ENCODE measurements at regions not wholly inside any gene's neighbourhood (a gene's known extent, or its start where the extent isn't known, plus 50 kb on each side); places are given as distances from the start of the nearest gene placed in this dataset.

- H3K9me3 ChIP-seq (ENCODE audit: low read length), result no peaks in the 10 kb centered on the region
- POLR2A ChIA-PET, result no interaction called here
- Mint-ChIP-seq H3K27ac (no peak overlapping the region), H3K4me3 (no peak overlapping the region), H3K9me3 (peaks cover 0 to 1% (median 0%) of the 10 kb centered on the region in 5 donors), H3K27me3 (peaks cover 23 to 29% of the 10 kb centered on the region in 2 donors), H3K36me3 (no peaks in the 10 kb centered on the region), H3K4me1 (no peaks in the 10 kb centered on the region)
- no peak overlapping the region for H3K27ac ChIP-seq (ENCODE audit: low read depth, low read length)
- no peaks in the 10 kb centered on the region for H3K36me3 ChIP-seq (ENCODE audit: insufficient read depth, low read length)
- DNase-seq, result no peak
- H3K4me1 ChIP-seq (ENCODE audit: insufficient read depth, low read length), result no peaks in the 10 kb centered on the region
- CTCF ChIA-PET, result no interaction called here
- H3K4me3 ChIP-seq (ENCODE audit: low read length), result no peak overlapping the region
- H3K27me3 ChIP-seq (ENCODE audit: insufficient read depth, low read length, poor library complexity, severe bottlenecking), result no peaks in the 10 kb centered on the region
Observed at GRCh38 chr6:109892451-109893435, 85.4 kb upstream of the GPR6 start.

GRCh38 chr6:109893606-109894005, 84.5 kb upstream of the GPR6 start:
- Histone ChIP-seq H3K4me3 (ENCODE audit: low read length) (no peak overlapping the region), H3K4me1 (ENCODE audit: insufficient read depth, low read length) (no peaks in the 10 kb centered on the region), H3K9me3 (ENCODE audit: low read length) (no peaks in the 10 kb centered on the region), H3K36me3 (ENCODE audit: insufficient read depth, low read length) (no peaks in the 10 kb centered on the region), H3K27me3 (ENCODE audit: insufficient read depth, low read length, poor library complexity, severe bottlenecking) (no peaks in the 10 kb centered on the region), H3K27ac (ENCODE audit: low read depth, low read length) (no peak overlapping the region)
- CTCF ChIA-PET, result no interaction called here
- H3K36me3 Mint-ChIP-seq, result no peaks in the 10 kb centered on the region
- POLR2A ChIA-PET, result no interaction called here
- H3K27ac Mint-ChIP-seq, result no peak overlapping the region
- peaks cover 0 to 1% (median 0%) of the 10 kb centered on the region in 5 donors for H3K9me3 Mint-ChIP-seq
- H3K4me1 Mint-ChIP-seq, result no peaks in the 10 kb centered on the region
- no peak for DNase-seq
- H3K4me3 Mint-ChIP-seq, result no peak overlapping the region
- H3K27me3 Mint-ChIP-seq, result peaks cover 22 to 32% of the 10 kb centered on the region in 2 donors

GRCh38 chr6:109894181-109894580, 83.9 kb upstream of the GPR6 start:
- H3K9me3 Mint-ChIP-seq, result peaks cover 0 to 1% (median 0%) of the 10 kb centered on the region in 5 donors
- H3K9me3 ChIP-seq (ENCODE audit: low read length), result no peaks in the 10 kb centered on the region
- no peaks in the 10 kb centered on the region for H3K4me1 ChIP-seq (ENCODE audit: insufficient read depth, low read length)
- peaks cover 22 to 35% of the 10 kb centered on the region in 2 donors for H3K27me3 Mint-ChIP-seq
- H3K27ac Mint-ChIP-seq, result peak overlapping the region in 1 of 8 donors; percentile 9
- no peaks in the 10 kb centered on the region for H3K27me3 ChIP-seq (ENCODE audit: insufficient read depth, low read length, poor library complexity, severe bottlenecking)
- no peak overlapping the region for H3K4me3 ChIP-seq (ENCODE audit: low read length)
- DNase-seq, result no peak
- ChIA-PET CTCF (no interaction called here), POLR2A (no interaction called here)
- H3K27ac ChIP-seq (ENCODE audit: low read depth, low read length), result no peak overlapping the region
- H3K36me3 Mint-ChIP-seq, result no peaks in the 10 kb centered on the region
- H3K4me3 Mint-ChIP-seq, result no peak overlapping the region
- H3K4me1 Mint-ChIP-seq, result no peaks in the 10 kb centered on the region
- H3K36me3 ChIP-seq (ENCODE audit: insufficient read depth, low read length), result no peaks in the 10 kb centered on the region

- H3K4me1 Mint-ChIP-seq, result no peaks in the 10 kb centered on the region
- Histone ChIP-seq H3K27me3 (ENCODE audit: insufficient read depth, low read length, poor library complexity, severe bottlenecking) (peaks cover 5% of the 10 kb centered on the region), H3K4me3 (ENCODE audit: low read length) (no peak overlapping the region), H3K27ac (ENCODE audit: low read depth, low read length) (no peak overlapping the region), H3K36me3 (ENCODE audit: insufficient read depth, low read length) (no peaks in the 10 kb centered on the region), H3K9me3 (ENCODE audit: low read length) (no peaks in the 10 kb centered on the region), H3K4me1 (ENCODE audit: insufficient read depth, low read length) (no peaks in the 10 kb centered on the region)
- ChIA-PET CTCF (no interaction called here), POLR2A (no interaction called here)
- H3K27ac Mint-ChIP-seq, result no peak overlapping the region
- DNase-seq, result no peak
- no peaks in the 10 kb centered on the region for H3K36me3 Mint-ChIP-seq
- peaks cover 19 to 40% of the 10 kb centered on the region in 2 donors for H3K27me3 Mint-ChIP-seq
- peaks cover 0 to 1% (median 0%) of the 10 kb centered on the region in 5 donors for H3K9me3 Mint-ChIP-seq
- no peak overlapping the region for H3K4me3 Mint-ChIP-seq
Observed at GRCh38 chr6:109896341-109896740, 81.8 kb upstream of the GPR6 start.

- ChIA-PET POLR2A (no interaction called here), CTCF (no interaction called here)
- H3K9me3 Mint-ChIP-seq, result peaks cover 0 to 1% (median 0%) of the 10 kb centered on the region in 5 donors
- peak overlapping the region in 1 of 8 donors; percentile 20 for H3K27ac Mint-ChIP-seq
- no peak overlapping the region for H3K4me3 Mint-ChIP-seq
- no peaks in the 10 kb centered on the region for H3K9me3 ChIP-seq (ENCODE audit: low read length)
- no peaks in the 10 kb centered on the region for H3K36me3 ChIP-seq (ENCODE audit: insufficient read depth, low read length)
- DNase-seq, result no peak
- peaks cover 5% of the 10 kb centered on the region for H3K27me3 ChIP-seq (ENCODE audit: insufficient read depth, low read length, poor library complexity, severe bottlenecking)
- H3K4me3 ChIP-seq (ENCODE audit: low read length), result no peak overlapping the region
- H3K27ac ChIP-seq (ENCODE audit: low read depth, low read length), result no peak overlapping the region
- H3K27me3 Mint-ChIP-seq, result peaks cover 15 to 40% of the 10 kb centered on the region in 2 donors
- H3K4me1 Mint-ChIP-seq, result no peaks in the 10 kb centered on the region
- H3K4me1 ChIP-seq (ENCODE audit: insufficient read depth, low read length), result no peaks in the 10 kb centered on the region
- H3K36me3 Mint-ChIP-seq, result no peaks in the 10 kb centered on the region
Observed at GRCh38 chr6:109897025-109897424, 81.1 kb upstream of the GPR6 start.

GRCh38 chr6:109897561-109898080, 80.5 kb upstream of the GPR6 start:
- DNase-seq, result no peak
- peaks cover 0 to 1% (median 0%) of the 10 kb centered on the region in 5 donors for H3K9me3 Mint-ChIP-seq

GRCh38 chr6:109901976-109902375, 76.1 kb upstream of the GPR6 start:
- no peak overlapping the region for H3K27ac ChIP-seq (ENCODE audit: low read depth, low read length)
- no peaks in the 10 kb centered on the region for H3K4me1 ChIP-seq (ENCODE audit: insufficient read depth, low read length)
- no peak overlapping the region for H3K4me3 ChIP-seq (ENCODE audit: low read length)
- POLR2A ChIA-PET, result no interaction called here
- peaks cover 9 to 52% of the 10 kb centered on the region in 2 donors for H3K27me3 Mint-ChIP-seq
- H3K4me3 Mint-ChIP-seq, result no peak overlapping the region
- CTCF ChIA-PET, result no interaction called here
- H3K9me3 Mint-ChIP-seq, result no peaks in the 10 kb centered on the region
- no peak for DNase-seq
- H3K36me3 ChIP-seq (ENCODE audit: insufficient read depth, low read length), result no peaks in the 10 kb centered on the region
- H3K27me3 ChIP-seq (ENCODE audit: insufficient read depth, low read length, poor library complexity, severe bottlenecking), result peaks cover 9% of the 10 kb centered on the region
- no peaks in the 10 kb centered on the region for H3K4me1 Mint-ChIP-seq
- H3K27ac Mint-ChIP-seq, result no peak overlapping the region
- no peaks in the 10 kb centered on the region for H3K36me3 Mint-ChIP-seq
- H3K9me3 ChIP-seq (ENCODE audit: low read length), result no peaks in the 10 kb centered on the region

More at GRCh38 chr6:109897561-109898080, 80.5 kb upstream of the GPR6 start:
- Histone ChIP-seq H3K27ac (ENCODE audit: low read depth, low read length) (no peak overlapping the region), H3K36me3 (ENCODE audit: insufficient read depth, low read length) (no peaks in the 10 kb centered on the region), H3K4me3 (ENCODE audit: low read length) (no peak overlapping the region), H3K4me1 (ENCODE audit: insufficient read depth, low read length) (no peaks in the 10 kb centered on the region), H3K27me3 (ENCODE audit: insufficient read depth, low read length, poor library complexity, severe bottlenecking) (peaks cover 5% of the 10 kb centered on the region), H3K9me3 (ENCODE audit: low read length) (no peaks in the 10 kb centered on the region)
- no peak overlapping the region for H3K4me3 Mint-ChIP-seq
- ChIA-PET CTCF (no interaction called here), POLR2A (no interaction called here)
- no peak overlapping the region for H3K27ac Mint-ChIP-seq
- H3K36me3 Mint-ChIP-seq, result no peaks in the 10 kb centered on the region
- no peaks in the 10 kb centered on the region for H3K4me1 Mint-ChIP-seq
- peaks cover 14 to 35% of the 10 kb centered on the region in 2 donors for H3K27me3 Mint-ChIP-seq

GRCh38 chr6:109902870-109903269, 75.2 kb upstream of the GPR6 start:
- peaks cover 9% of the 10 kb centered on the region for H3K27me3 ChIP-seq (ENCODE audit: insufficient read depth, low read length, poor library complexity, severe bottlenecking)
- ChIA-PET POLR2A (no interaction called here), CTCF (no interaction called here)
- no peaks in the 10 kb centered on the region for H3K4me1 Mint-ChIP-seq
- no peak overlapping the region for H3K4me3 Mint-ChIP-seq
- no peak overlapping the region for H3K27ac ChIP-seq (ENCODE audit: low read depth, low read length)
- H3K27me3 Mint-ChIP-seq, result peaks cover 6 to 51% of the 10 kb centered on the region in 2 donors
- no peaks in the 10 kb centered on the region for H3K4me1 ChIP-seq (ENCODE audit: insufficient read depth, low read length)
- H3K9me3 Mint-ChIP-seq, result no peaks in the 10 kb centered on the region
- H3K9me3 ChIP-seq (ENCODE audit: low read length), result no peaks in the 10 kb centered on the region
- H3K36me3 Mint-ChIP-seq, result no peaks in the 10 kb centered on the region
- no peak for DNase-seq
- H3K27ac Mint-ChIP-seq, result no peak overlapping the region
- no peak overlapping the region for H3K4me3 ChIP-seq (ENCODE audit: low read length)
- H3K36me3 ChIP-seq (ENCODE audit: insufficient read depth, low read length), result no peaks in the 10 kb centered on the region

All from CD8-positive, alpha-beta memory T cell (primary cell).